ENCODE measurements at regions not wholly inside any gene's neighbourhood (a gene's known extent, or its start where the extent isn't known, plus 50 kb on each side); places are given as distances from the start of the nearest gene placed in this dataset.

- no peaks in the 10 kb centered on the region for H3K79me1 ChIP-seq (ENCODE audit: low read depth, low read length)
- no peak overlapping the region for H3K23ac ChIP-seq (ENCODE audit: insufficient read length)
- ChIA-PET CTCF (ENCODE audit: partially characterized antibody) (interaction anchor here (0.7 to 1.3 kb wide), 4 partner anchors 10 to 467 kb away, joined by 3 to 4 read pairs (median 3); no protein-coding TSS in a partner anchor), POLR2A (ENCODE audit: partially characterized antibody) (no interaction called here)
- 74% methylated on average over 1 of the region's 1 CpG; no CpG with 5 or more reads in 1 of the 2 experiments for WGBS, 2 experiments (ENCODE audit: extremely low coverage in 1 of 2, insufficient coverage in 1 of 2, insufficient read length in 1 of 2, insufficient replicate concordance in 2 of 2, low coverage in 1 of 2, low lambda C conversion rate in 2 of 2, missing lambda C conversion rate in 1 of 2)
- H3K36me3 ChIP-seq (ENCODE audit: control insufficient read depth in 2 of 4, insufficient read depth in 4 of 4, low read length in 3 of 4): no peaks in the 10 kb centered on the region
- no peak overlapping the region for H3K18ac ChIP-seq (ENCODE audit: extremely low read depth, low read length)
- H3K9me3 ChIP-seq (ENCODE audit: insufficient read depth in 2 of 2, low read depth in 1 of 2, low read length in 1 of 2): no peaks in the 10 kb centered on the region
- H3K79me2 ChIP-seq (ENCODE audit: control insufficient read depth in 1 of 2, insufficient read depth in 2 of 2, low read length in 2 of 2): no peaks in the 10 kb centered on the region
- H3K4ac ChIP-seq (replicated peaks; ENCODE audit: insufficient read length, low read depth, low read length): no peak overlapping the region
- no peak overlapping the region for H4K5ac ChIP-seq (ENCODE audit: insufficient read length, low read depth, low read length)
- no peaks in the 10 kb centered on the region for H3K23me2 ChIP-seq (ENCODE audit: low read depth, low read length)
- no peak overlapping the region for H2AK5ac ChIP-seq (ENCODE audit: low read depth, low read length)
- no peak overlapping the region for H3K9ac ChIP-seq (replicated peaks in 1 of 4; ENCODE audit: extremely low read depth in 1 of 4, low read depth in 3 of 4, low read length in 3 of 4)
- no peaks in the 10 kb centered on the region for H3K4me1 ChIP-seq (replicated peaks in 1 of 4; ENCODE audit: control insufficient read depth in 3 of 4, insufficient read depth in 4 of 4, low read length in 3 of 4)
- H2AFZ ChIP-seq (ENCODE audit: low read length): no peak overlapping the region
- no peak overlapping the region for H2BK12ac ChIP-seq (ENCODE audit: low read depth, low read length)
- H2BK20ac ChIP-seq (ENCODE audit: low read length): no peak overlapping the region
- H2BK5ac ChIP-seq (ENCODE audit: low read depth, low read length): no peak overlapping the region
- H3K14ac ChIP-seq (ENCODE audit: insufficient read length): no peak overlapping the region
- H4K8ac ChIP-seq (ENCODE audit: extremely low read depth, insufficient read depth, low read length): no peak overlapping the region
- no peak overlapping the region for H3K56ac ChIP-seq (replicated peaks; ENCODE audit: insufficient read length, low read depth, low read length)
- no peak for DNase-seq (ENCODE audit: low read depth in 1 of 2, low spot score in 2 of 2)
- H4K20me1 ChIP-seq (replicated peaks in 1 of 2; ENCODE audit: control insufficient read depth in 1 of 2, insufficient read depth in 2 of 2, low read length in 2 of 2): no peaks in the 10 kb centered on the region
- peak; percentile 27 to 32; a peak in 3 of 4 replicates for TF ChIP-seq RAD21 (IDR thresholded peaks at IDR 0.05 in 1 of 2, conservative IDR thresholded peaks at IDR 0.05 in 1 of 2; ENCODE audit: low read depth in 2 of 2, low read length in 2 of 2)
- no peak for TF ChIP-seq SAP30 (IDR thresholded peaks at IDR 0.05; ENCODE audit: insufficient read depth, insufficient replicate concordance, low read length)
- TF ChIP-seq, protein P1, sequence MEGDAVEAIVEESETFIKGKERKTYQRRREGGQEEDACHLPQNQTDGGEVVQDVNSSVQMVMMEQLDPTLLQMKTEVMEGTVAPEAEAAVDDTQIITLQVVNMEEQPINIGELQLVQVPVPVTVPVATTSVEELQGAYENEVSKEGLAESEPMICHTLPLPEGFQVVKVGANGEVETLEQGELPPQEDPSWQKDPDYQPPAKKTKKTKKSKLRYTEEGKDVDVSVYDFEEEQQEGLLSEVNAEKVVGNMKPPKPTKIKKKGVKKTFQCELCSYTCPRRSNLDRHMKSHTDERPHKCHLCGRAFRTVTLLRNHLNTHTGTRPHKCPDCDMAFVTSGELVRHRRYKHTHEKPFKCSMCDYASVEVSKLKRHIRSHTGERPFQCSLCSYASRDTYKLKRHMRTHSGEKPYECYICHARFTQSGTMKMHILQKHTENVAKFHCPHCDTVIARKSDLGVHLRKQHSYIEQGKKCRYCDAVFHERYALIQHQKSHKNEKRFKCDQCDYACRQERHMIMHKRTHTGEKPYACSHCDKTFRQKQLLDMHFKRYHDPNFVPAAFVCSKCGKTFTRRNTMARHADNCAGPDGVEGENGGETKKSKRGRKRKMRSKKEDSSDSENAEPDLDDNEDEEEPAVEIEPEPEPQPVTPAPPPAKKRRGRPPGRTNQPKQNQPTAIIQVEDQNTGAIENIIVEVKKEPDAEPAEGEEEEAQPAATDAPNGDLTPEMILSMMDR (IDR thresholded peaks at IDR 0.05; ENCODE audit: control extremely low read depth in 1 of 3, insufficient read depth in 1 of 3, low read depth in 1 of 3, low read length in 3 of 3): peak in 1 of 3 experiments; percentile 21; a peak in 1 of 4 replicates
- no peak overlapping the region for H2BK15ac ChIP-seq (ENCODE audit: low read length)
- no peak overlapping the region for H3K27ac ChIP-seq (ENCODE audit: low read depth, low read length)
- H3K27me3 ChIP-seq (replicated peaks in 1 of 4; ENCODE audit: control insufficient read depth in 3 of 4, extremely low read depth in 1 of 4, insufficient read depth in 3 of 4, low read length in 3 of 4): no peaks in the 10 kb centered on the region
- no peak overlapping the region for H3K4me3 ChIP-seq (ENCODE audit: extremely low read depth in 1 of 4, insufficient read depth in 2 of 4, low read depth in 3 of 4, low read length in 4 of 4)
- H4K91ac ChIP-seq (replicated peaks; ENCODE audit: insufficient read length, low read length): no peak overlapping the region
- H3K4me2 ChIP-seq (ENCODE audit: insufficient read depth in 1 of 2, low read depth in 2 of 2, low read length in 2 of 2): no peak overlapping the region
- H2BK120ac ChIP-seq (replicated peaks; ENCODE audit: low read depth, low read length): no peak overlapping the region
- no peak for FAIRE-seq
Observed at GRCh38 chr9:30039712-30040111, 2344.7 kb upstream of the ACO1 start.
